ENCODE measurements at regions not wholly inside any gene's neighbourhood (a gene's known extent, or its start where the extent isn't known, plus 50 kb on each side); places are given as distances from the start of the nearest gene placed in this dataset.

DNA sequence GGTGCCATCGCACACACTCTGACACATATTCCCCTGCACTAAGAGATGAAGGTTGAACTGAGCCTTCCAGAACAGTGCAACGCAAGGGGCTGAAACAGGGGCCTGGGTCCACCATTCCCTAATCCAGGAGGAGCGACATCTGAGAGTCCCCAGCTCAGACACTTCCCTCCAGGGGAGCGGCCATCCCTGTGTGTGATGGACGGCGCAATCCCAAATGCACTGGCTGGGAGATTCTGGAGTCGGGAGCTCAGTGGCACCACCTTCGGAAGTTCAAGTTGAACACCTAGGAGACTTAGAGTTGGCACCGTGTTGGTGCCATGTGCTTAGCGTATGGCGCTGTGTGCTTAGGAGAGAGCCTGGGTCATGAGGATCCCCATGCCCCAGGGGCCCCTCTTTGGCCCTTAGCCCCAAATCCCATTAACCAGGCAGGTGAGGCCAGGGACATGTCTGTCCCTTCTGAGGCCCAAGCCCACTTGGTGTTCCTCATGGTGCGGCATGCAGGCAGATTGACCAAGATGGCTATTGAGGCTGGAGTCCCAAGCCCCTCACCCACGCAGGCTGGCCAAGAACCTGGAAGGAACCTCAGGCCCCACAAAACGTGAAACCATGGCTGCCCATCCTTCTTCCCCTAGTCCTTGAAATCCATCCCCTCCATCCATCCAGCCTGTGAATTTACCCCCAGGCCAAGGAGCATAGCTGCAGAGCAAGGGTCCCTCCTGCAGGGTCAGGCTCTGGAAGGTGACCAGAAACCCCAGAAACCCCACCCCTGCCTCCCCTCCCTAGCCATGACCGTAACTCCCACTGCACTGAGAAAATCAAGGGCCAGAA lies 114.1 kb upstream of the OTOS start:
- H3K27me3 ChIP-seq (ENCODE audit: control insufficient read depth, insufficient read depth, low read length), result no peaks in the 10 kb centered on the region
- H3K36me3 ChIP-seq (ENCODE audit: control insufficient read depth, insufficient read depth, low read length), result no peaks in the 10 kb centered on the region
- H3K4me1 ChIP-seq (ENCODE audit: control insufficient read depth, insufficient read depth, low read length), result peaks cover 74% of the 10 kb centered on the region
- WGBS (ENCODE audit: insufficient coverage), result 96% methylated on average over 15 of the region's 15 CpGs
- no peak for DNase-seq
- peak overlapping the region; percentile 71 for H3K27ac ChIP-seq (ENCODE audit: low read length)
- H3K9me3 ChIP-seq (replicated peaks; ENCODE audit: control insufficient read depth, low read depth, low read length), result no peaks in the 10 kb centered on the region
- H3K4me3 ChIP-seq (ENCODE audit: low read length), result no peak overlapping the region

DNA sequence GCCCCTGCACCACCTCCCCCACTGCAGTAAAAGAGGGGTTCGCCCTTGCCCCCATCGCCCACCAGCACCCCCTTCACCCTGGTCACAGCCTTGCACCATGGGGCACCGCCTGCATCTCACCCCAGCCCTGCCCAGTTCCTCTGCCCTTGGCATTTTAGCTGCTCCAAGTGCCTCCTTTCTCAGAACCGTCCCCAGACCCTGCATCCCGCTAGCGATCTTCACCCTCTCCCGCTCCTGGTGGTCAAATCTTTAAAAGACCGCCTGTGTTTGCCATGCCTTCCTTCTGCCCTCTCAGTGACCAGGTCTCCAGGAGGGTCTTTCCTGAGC lies 114.7 kb upstream of the OTOS start:
- Histone ChIP-seq H3K4me3 (ENCODE audit: low read length) (no peak overlapping the region), H3K27ac (ENCODE audit: low read length) (peak overlapping the region; percentile 71), H3K36me3 (ENCODE audit: control insufficient read depth, insufficient read depth, low read length) (no peaks in the 10 kb centered on the region), H3K4me1 (ENCODE audit: control insufficient read depth, insufficient read depth, low read length) (peaks cover 74% of the 10 kb centered on the region), H3K9me3 (replicated peaks; ENCODE audit: control insufficient read depth, low read depth, low read length) (no peaks in the 10 kb centered on the region), H3K27me3 (ENCODE audit: control insufficient read depth, insufficient read depth, low read length) (no peaks in the 10 kb centered on the region)
- 77% methylated on average over 8 of the region's 8 CpGs for WGBS (ENCODE audit: insufficient coverage)
- DNase-seq, result no peak

DNA sequence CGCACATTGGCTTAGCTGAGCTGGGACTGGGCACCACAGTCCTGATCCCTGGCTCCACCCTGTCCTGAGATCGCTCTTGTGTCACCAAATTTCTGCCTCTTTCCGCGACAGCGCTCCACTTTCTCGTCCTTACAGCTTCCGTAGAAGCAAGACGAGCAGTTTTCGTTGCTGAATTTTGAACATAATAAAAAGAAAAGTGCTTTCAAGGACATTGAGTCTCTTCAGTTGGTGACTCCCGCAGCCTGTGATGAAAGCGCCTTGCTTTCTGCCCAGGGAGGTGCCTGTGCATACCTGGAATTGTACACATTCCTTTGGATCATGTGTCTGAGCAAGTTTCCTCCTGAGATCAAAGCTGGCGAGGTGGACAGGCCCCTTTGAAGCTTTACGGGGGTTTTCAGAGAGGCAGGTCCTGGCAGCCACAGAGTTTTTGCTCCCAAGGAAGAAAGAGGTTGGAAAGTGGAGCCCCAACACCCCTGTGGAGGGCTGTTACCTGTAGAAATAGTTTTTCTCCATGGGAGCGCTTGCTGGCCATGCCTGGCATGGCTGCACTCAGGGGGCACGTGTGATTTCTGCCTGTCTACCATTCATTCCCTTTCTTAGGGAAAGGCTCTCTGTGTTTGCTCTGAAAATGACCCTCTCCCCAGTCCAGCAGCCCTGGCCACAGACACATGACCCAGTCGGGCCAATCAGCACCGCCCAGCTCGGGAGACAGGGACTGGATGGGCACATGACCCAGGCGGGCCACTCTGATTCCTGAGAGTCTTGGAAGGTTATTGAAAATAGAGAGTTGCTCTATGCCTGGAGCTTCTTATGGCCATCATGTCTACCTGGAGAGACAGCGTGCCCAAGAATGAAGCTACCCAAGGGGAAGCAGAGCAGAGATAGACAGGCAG lies 115.6 kb upstream of the OTOS start:
- WGBS (ENCODE audit: insufficient coverage), result 63% methylated on average over 9 of the region's 20 CpGs
- no peak for DNase-seq

DNA sequence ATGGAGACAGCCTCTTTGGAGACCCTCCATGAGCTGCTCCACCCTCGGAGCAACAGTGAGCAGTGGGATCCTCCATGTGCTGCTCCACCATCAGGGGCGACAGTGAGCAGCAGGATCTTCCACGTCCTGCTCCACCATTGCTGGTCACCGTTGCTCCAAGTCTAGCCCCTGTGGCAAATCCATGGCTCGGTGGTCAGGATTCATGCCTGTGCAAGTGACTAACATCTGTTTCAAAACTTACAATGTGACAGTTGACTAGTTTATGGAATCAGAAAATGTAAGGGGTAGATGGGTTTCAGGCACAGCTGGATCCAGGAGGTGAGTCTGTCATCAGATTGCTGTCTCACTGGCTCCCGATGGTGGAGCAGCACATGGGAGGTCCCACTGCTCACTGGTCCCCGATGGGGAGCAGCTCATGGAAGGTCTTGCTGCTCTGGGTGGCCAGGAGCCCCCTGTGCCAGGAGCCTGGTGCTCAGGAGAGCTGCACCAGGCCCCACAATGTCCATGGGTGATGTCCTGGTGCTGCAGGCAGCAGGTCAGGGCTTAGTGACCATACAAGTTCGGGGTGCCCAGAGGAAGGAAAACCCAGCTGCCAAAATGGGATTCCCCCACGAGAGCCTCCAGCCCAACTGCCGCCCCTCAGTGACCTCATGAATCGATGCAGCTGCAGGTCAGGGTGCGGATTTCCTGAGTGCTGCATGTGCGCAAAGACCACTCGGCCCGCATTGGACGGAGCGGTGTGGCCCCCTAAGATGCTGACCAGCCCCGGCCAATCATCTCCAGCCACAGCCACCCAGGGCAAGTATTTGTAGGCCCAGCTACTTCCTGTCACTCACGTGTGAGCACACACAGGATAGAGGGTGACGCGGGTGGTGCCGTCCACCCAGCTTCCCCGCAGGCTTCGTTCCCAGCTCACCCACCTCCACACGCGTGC lies 116.5 kb upstream of the OTOS start:
- Histone ChIP-seq H3K4me3 (ENCODE audit: low read length) (no peak overlapping the region), H3K27me3 (ENCODE audit: control insufficient read depth, insufficient read depth, low read length) (no peaks in the 10 kb centered on the region), H3K27ac (ENCODE audit: low read length) (peak overlapping the region; percentile 51), H3K9me3 (replicated peaks; ENCODE audit: control insufficient read depth, low read depth, low read length) (no peaks in the 10 kb centered on the region), H3K4me1 (ENCODE audit: control insufficient read depth, insufficient read depth, low read length) (peaks cover 66% of the 10 kb centered on the region), H3K36me3 (ENCODE audit: control insufficient read depth, insufficient read depth, low read length) (no peaks in the 10 kb centered on the region)
- no peak for DNase-seq
- 85% methylated on average over 25 of the region's 26 CpGs for WGBS (ENCODE audit: insufficient coverage)

More for the DNA sequence above, 115.6 kb upstream of the OTOS start:
- no peaks in the 10 kb centered on the region for H3K36me3 ChIP-seq (ENCODE audit: control insufficient read depth, insufficient read depth, low read length)
- no peaks in the 10 kb centered on the region for H3K27me3 ChIP-seq (ENCODE audit: control insufficient read depth, insufficient read depth, low read length)
- peaks cover 73% of the 10 kb centered on the region for H3K4me1 ChIP-seq (ENCODE audit: control insufficient read depth, insufficient read depth, low read length)
- peak overlapping the region; percentile 71 for H3K27ac ChIP-seq (ENCODE audit: low read length)
- no peaks in the 10 kb centered on the region for H3K9me3 ChIP-seq (replicated peaks; ENCODE audit: control insufficient read depth, low read depth, low read length)
- H3K4me3 ChIP-seq (ENCODE audit: low read length), result no peak overlapping the region

DNA sequence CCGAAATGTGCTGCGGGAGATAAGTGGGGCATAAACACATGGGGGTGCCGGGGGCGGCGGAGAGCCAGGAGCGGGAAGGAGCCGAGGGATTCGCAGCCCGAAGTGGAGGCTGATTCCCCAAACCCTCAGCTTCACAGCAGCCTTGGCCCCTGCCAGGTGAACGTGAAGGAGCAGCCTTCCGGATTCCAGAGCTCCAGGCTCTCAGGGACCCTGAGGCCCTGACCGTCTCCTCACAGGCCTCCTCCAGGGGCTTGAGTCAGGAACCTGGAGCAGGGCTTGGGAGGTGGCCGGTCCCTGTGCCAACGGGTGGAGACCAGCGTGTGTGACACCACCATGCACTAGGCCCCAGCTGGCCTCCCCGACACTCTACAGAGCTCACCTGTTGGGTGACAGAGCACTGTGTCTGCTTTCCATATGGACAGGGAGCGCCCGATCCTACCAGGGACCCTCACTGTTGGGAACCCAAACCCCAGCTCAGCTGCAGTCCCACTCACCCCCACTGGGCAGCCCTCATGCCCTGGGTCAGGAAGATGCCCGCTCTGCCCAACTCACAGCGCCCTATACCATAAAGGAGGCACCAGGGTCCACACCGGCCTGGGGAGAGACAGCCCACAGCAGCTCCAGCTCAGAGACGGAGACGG lies 117.6 kb upstream of the OTOS start:
- Histone ChIP-seq H3K4me3 (ENCODE audit: low read length) (no peak overlapping the region), H3K27ac (ENCODE audit: low read length) (peak overlapping the region; percentile 88), H3K4me1 (ENCODE audit: control insufficient read depth, insufficient read depth, low read length) (peaks cover 66% of the 10 kb centered on the region), H3K27me3 (ENCODE audit: control insufficient read depth, insufficient read depth, low read length) (no peaks in the 10 kb centered on the region), H3K36me3 (ENCODE audit: control insufficient read depth, insufficient read depth, low read length) (no peaks in the 10 kb centered on the region), H3K9me3 (replicated peaks; ENCODE audit: control insufficient read depth, low read depth, low read length) (peaks cover 7% of the 10 kb centered on the region)
- 74% methylated on average over 16 of the region's 23 CpGs for WGBS (ENCODE audit: insufficient coverage)
- no peak for DNase-seq

DNA sequence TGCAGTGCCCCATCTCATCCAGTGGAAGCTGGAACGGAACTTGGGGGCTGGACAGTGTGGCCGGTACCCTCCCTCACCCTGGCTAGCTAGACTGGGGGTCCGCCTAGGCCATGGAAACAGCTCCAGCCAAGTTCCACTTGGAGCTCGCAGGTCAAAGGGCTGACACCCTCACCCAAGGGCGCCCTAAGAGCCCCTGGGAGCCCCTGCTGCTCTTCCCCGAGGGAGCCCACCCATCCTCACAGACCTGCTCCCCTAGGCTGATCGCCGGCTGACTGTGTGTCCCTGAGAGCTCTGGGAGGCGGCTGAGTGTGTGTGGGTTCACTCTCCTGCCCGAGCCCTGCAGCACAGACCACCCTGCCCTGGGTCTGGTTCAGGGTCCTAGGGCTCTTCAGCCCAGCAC lies 118.2 kb upstream of the OTOS start:
- peaks cover 8% of the 10 kb centered on the region for H3K9me3 ChIP-seq (replicated peaks; ENCODE audit: control insufficient read depth, low read depth, low read length)
- no peaks in the 10 kb centered on the region for H3K27me3 ChIP-seq (ENCODE audit: control insufficient read depth, insufficient read depth, low read length)
- H3K4me3 ChIP-seq (ENCODE audit: low read length), result no peak overlapping the region
- peaks cover 66% of the 10 kb centered on the region for H3K4me1 ChIP-seq (ENCODE audit: control insufficient read depth, insufficient read depth, low read length)
- no peaks in the 10 kb centered on the region for H3K36me3 ChIP-seq (ENCODE audit: control insufficient read depth, insufficient read depth, low read length)
- 91% methylated on average over 6 of the region's 10 CpGs for WGBS (ENCODE audit: insufficient coverage)
- peak overlapping the region; percentile 88 for H3K27ac ChIP-seq (ENCODE audit: low read length)
- no peak for DNase-seq

DNA sequence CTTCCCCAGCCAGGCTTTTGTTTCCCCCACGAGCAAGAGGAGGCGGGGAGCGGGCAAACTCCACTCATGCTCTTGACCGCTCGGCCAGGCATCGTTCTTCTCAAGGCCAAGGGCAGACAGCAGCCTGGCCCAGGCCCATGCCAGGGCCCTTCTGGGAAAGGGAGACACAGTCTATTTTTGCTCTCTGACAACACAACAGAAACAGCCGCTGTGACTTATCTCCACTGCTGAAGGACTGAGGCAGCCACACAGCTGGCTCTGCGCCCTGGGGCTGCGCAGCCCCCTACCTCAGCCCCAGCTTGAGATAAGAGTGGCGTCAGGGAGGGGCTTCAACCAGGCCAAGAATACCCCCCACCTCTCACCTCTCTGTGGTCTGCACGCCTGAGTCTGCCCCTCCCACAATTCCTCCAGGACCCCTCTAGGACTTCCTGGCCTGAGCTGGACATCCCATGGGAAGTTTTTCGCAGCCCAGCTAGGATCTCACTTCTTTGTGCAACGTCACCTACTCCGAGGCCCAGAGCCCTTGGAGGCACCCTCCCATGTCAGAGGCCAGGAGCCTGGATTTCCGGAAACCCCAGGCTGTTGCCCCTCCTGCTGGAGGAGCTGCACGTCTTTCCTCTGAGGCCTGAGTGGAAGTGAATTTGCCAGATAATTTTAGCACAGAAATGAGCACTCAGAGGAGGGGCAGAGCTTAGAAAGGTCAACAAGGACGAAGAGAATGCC lies 118.9 kb upstream of the OTOS start:
- peak; percentile 80 for DNase-seq
- Histone ChIP-seq H3K9me3 (replicated peaks; ENCODE audit: control insufficient read depth, low read depth, low read length) (peaks cover 8% of the 10 kb centered on the region), H3K27me3 (ENCODE audit: control insufficient read depth, insufficient read depth, low read length) (no peaks in the 10 kb centered on the region), H3K4me1 (ENCODE audit: control insufficient read depth, insufficient read depth, low read length) (peaks cover 65% of the 10 kb centered on the region), H3K4me3 (ENCODE audit: low read length) (no peak overlapping the region), H3K27ac (ENCODE audit: low read length) (peak overlapping the region; percentile 88), H3K36me3 (ENCODE audit: control insufficient read depth, insufficient read depth, low read length) (no peaks in the 10 kb centered on the region)
- WGBS (ENCODE audit: insufficient coverage), result 53% methylated on average over 13 of the region's 17 CpGs

DNA sequence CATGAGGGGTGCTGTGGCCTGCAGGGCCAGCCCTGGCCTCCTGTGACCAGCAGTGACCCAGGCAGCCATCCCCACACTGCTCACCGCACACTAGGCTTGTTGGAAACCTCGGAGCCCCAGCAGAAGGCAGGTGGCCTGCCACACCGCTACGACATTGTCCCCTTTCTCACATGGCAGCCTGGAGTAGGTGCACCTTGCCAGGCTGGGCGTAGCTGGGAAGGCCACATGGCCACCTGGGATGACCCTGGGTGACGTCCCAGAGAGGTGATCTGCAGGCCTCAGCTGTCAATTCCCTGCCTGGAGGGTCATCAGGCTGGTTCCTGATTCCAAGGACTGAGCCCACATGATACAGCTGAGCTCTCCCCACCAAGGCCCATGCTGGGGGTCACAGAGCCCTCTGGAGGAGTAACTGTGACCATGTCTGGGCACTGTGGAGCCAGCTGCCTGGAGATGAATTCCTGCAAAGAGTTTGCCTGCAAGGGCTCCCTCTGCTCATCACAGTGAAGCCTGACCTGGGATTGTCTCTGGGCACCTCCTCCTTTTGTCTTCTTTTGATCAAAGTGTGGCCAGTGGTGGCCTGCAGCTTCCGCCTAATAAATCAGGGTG lies 119.6 kb upstream of the OTOS start:
- H3K4me3 ChIP-seq (ENCODE audit: low read length), result no peak overlapping the region
- H3K4me1 ChIP-seq (ENCODE audit: control insufficient read depth, insufficient read depth, low read length), result peaks cover 60% of the 10 kb centered on the region
- DNase-seq, result no peak

DNA sequence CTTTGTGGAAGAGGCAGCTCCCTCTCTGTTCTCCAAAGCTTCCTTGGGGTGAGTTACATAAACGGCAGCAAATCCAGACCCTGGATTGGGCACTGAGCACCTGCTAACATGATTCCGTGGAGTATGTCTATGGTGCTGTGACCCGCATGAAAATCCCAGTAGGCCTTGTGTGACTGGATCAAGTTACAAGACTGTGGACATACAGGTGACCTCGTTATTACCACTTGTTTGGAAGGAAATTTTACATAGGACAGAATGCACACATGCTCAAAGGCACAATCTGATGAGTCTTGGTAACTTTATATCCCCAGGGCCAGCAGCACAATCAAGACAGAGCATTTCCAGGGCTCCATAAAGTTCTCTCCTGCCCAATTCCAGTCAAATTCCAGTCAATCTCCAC lies 120.2 kb upstream of the OTOS start:
- Histone ChIP-seq H3K4me1 (ENCODE audit: control insufficient read depth, insufficient read depth, low read length) (peaks cover 54% of the 10 kb centered on the region), H3K4me3 (ENCODE audit: low read length) (no peak overlapping the region), H3K27me3 (ENCODE audit: control insufficient read depth, insufficient read depth, low read length) (no peaks in the 10 kb centered on the region), H3K27ac (ENCODE audit: low read length) (peak overlapping the region; percentile 88), H3K36me3 (ENCODE audit: control insufficient read depth, insufficient read depth, low read length) (no peaks in the 10 kb centered on the region), H3K9me3 (replicated peaks; ENCODE audit: control insufficient read depth, low read depth, low read length) (peaks cover 8% of the 10 kb centered on the region)
- no peak for DNase-seq
- WGBS (ENCODE audit: insufficient coverage), result 48% methylated on average over 4 of the region's 4 CpGs

More for the DNA sequence above, 119.6 kb upstream of the OTOS start:
- 73% methylated on average over 7 of the region's 7 CpGs for WGBS (ENCODE audit: insufficient coverage)
- Histone ChIP-seq H3K36me3 (ENCODE audit: control insufficient read depth, insufficient read depth, low read length) (no peaks in the 10 kb centered on the region), H3K9me3 (replicated peaks; ENCODE audit: control insufficient read depth, low read depth, low read length) (peaks cover 8% of the 10 kb centered on the region), H3K27ac (ENCODE audit: low read length) (peak overlapping the region; percentile 88), H3K27me3 (ENCODE audit: control insufficient read depth, insufficient read depth, low read length) (no peaks in the 10 kb centered on the region)

Data from muscle of leg (tissue), 3 donors.